ENCODE measurements at regions not wholly inside any gene's neighbourhood (a gene's known extent, or its start where the extent isn't known, plus 50 kb on each side); places are given as distances from the start of the nearest gene placed in this dataset.

GRCh38 chr22:44439356-44440223 lies 58.4 kb downstream of the RTL6 start:
- Histone ChIP-seq H3K4me1 (ENCODE audit: control insufficient read depth in 1 of 2, insufficient read depth in 2 of 2, low read length in 2 of 2) (peaks cover 14 to 19% of the 10 kb centered on the region in 2 experiments), H3K14ac (ENCODE audit: low read length) (no peak overlapping the region), H3K9me3 (ENCODE audit: insufficient read depth, low read depth, low read length) (no peaks in the 10 kb centered on the region), H3K27ac (ENCODE audit: low read depth, low read length) (no peak overlapping the region), H3K18ac (ENCODE audit: low read length) (no peak overlapping the region), H2BK5ac (ENCODE audit: low read depth, low read length, poor library complexity) (peak overlapping the region; percentile 32), H3K36me3 (ENCODE audit: control insufficient read depth in 1 of 2, insufficient read depth in 2 of 2, low read length in 2 of 2) (no peaks in the 10 kb centered on the region), H3K23ac (ENCODE audit: low read length) (no peak overlapping the region), H3K79me1 (ENCODE audit: low read length) (peaks cover 15% of the 10 kb centered on the region), H3K4me3 (ENCODE audit: low read depth, low read length) (no peak overlapping the region), H3K4ac (ENCODE audit: low read depth, low read length) (no peak overlapping the region), H2AK5ac (ENCODE audit: low read length) (no peak overlapping the region), H2BK12ac (ENCODE audit: low read length) (no peak overlapping the region), H2BK120ac (ENCODE audit: insufficient read depth, low read length, poor library complexity) (no peak overlapping the region), H3K79me2 (ENCODE audit: control insufficient read depth, insufficient read depth, low read length, poor library complexity) (peaks cover 1% of the 10 kb centered on the region), H4K8ac (ENCODE audit: low read depth, low read length) (no peak overlapping the region), H4K12ac (ENCODE audit: low read depth, low read length) (no peak overlapping the region), H3K9ac (ENCODE audit: low read length) (no peak overlapping the region), H3K27me3 (ENCODE audit: insufficient read depth, low read length) (no peaks in the 10 kb centered on the region), H4K91ac (ENCODE audit: low read depth, low read length) (peak overlapping the region; percentile 31), H3K4me2 (ENCODE audit: low read length) (no peak overlapping the region), H2AFZ (ENCODE audit: insufficient read depth, low read length, poor library complexity) (no peak overlapping the region)
- WGBS (ENCODE audit: extremely low coverage, insufficient coverage, insufficient read length), result no CpG with 5 or more reads among the region's 21 CpGs
- no peak for DNase-seq

GRCh38 chr22:44438481-44439131 lies 59.4 kb downstream of the RTL6 start:
- Histone ChIP-seq H3K27me3 (ENCODE audit: insufficient read depth, low read length) (no peaks in the 10 kb centered on the region), H2BK12ac (ENCODE audit: low read length) (no peak overlapping the region), H3K27ac (ENCODE audit: low read depth, low read length) (no peak overlapping the region), H3K23ac (ENCODE audit: low read length) (no peak overlapping the region), H3K18ac (ENCODE audit: low read length) (no peak overlapping the region), H3K36me3 (ENCODE audit: control insufficient read depth in 1 of 2, insufficient read depth in 2 of 2, low read length in 2 of 2) (no peaks in the 10 kb centered on the region), H2BK5ac (ENCODE audit: low read depth, low read length, poor library complexity) (no peak overlapping the region), H4K91ac (ENCODE audit: low read depth, low read length) (no peak overlapping the region), H3K4me1 (ENCODE audit: control insufficient read depth in 1 of 2, insufficient read depth in 2 of 2, low read length in 2 of 2) (peaks cover 12 to 16% of the 10 kb centered on the region in 2 experiments), H4K8ac (ENCODE audit: low read depth, low read length) (no peak overlapping the region), H4K12ac (ENCODE audit: low read depth, low read length) (no peak overlapping the region), H3K9me3 (ENCODE audit: insufficient read depth, low read depth, low read length) (no peaks in the 10 kb centered on the region), H3K4me3 (ENCODE audit: low read depth, low read length) (no peak overlapping the region), H2BK120ac (ENCODE audit: insufficient read depth, low read length, poor library complexity) (no peak overlapping the region), H3K4ac (ENCODE audit: low read depth, low read length) (no peak overlapping the region), H3K4me2 (ENCODE audit: low read length) (no peak overlapping the region), H3K14ac (ENCODE audit: low read length) (no peak overlapping the region), H2AK5ac (ENCODE audit: low read length) (no peak overlapping the region), H2AFZ (ENCODE audit: insufficient read depth, low read length, poor library complexity) (no peak overlapping the region), H3K79me2 (ENCODE audit: control insufficient read depth, insufficient read depth, low read length, poor library complexity) (peaks cover 1% of the 10 kb centered on the region), H3K79me1 (ENCODE audit: low read length) (peaks cover 15% of the 10 kb centered on the region), H3K9ac (ENCODE audit: low read length) (no peak overlapping the region)
- no peak for DNase-seq
- no CpG with 5 or more reads among the region's 20 CpGs for WGBS (ENCODE audit: extremely low coverage, insufficient coverage, insufficient read length)

GRCh38 chr22:44438056-44438455 lies 60.0 kb downstream of the RTL6 start:
- Histone ChIP-seq H3K4me1 (ENCODE audit: control insufficient read depth in 1 of 2, insufficient read depth in 2 of 2, low read length in 2 of 2) (peaks cover 10 to 15% of the 10 kb centered on the region in 2 experiments), H3K9me3 (ENCODE audit: insufficient read depth, low read depth, low read length) (no peaks in the 10 kb centered on the region), H4K12ac (ENCODE audit: low read depth, low read length) (no peak overlapping the region), H3K79me1 (ENCODE audit: low read length) (peaks cover 13% of the 10 kb centered on the region), H4K91ac (ENCODE audit: low read depth, low read length) (no peak overlapping the region), H2BK120ac (ENCODE audit: insufficient read depth, low read length, poor library complexity) (no peak overlapping the region), H3K23ac (ENCODE audit: low read length) (no peak overlapping the region), H2AFZ (ENCODE audit: insufficient read depth, low read length, poor library complexity) (no peak overlapping the region), H3K9ac (ENCODE audit: low read length) (no peak overlapping the region), H3K79me2 (ENCODE audit: control insufficient read depth, insufficient read depth, low read length, poor library complexity) (peaks cover under 1% of the 10 kb centered on the region), H3K4ac (ENCODE audit: low read depth, low read length) (no peak overlapping the region), H2AK5ac (ENCODE audit: low read length) (no peak overlapping the region), H3K4me2 (ENCODE audit: low read length) (no peak overlapping the region), H2BK5ac (ENCODE audit: low read depth, low read length, poor library complexity) (no peak overlapping the region), H3K27me3 (ENCODE audit: insufficient read depth, low read length) (no peaks in the 10 kb centered on the region), H3K14ac (ENCODE audit: low read length) (no peak overlapping the region), H4K8ac (ENCODE audit: low read depth, low read length) (no peak overlapping the region), H3K18ac (ENCODE audit: low read length) (no peak overlapping the region), H3K4me3 (ENCODE audit: low read depth, low read length) (no peak overlapping the region), H3K36me3 (ENCODE audit: control insufficient read depth in 1 of 2, insufficient read depth in 2 of 2, low read length in 2 of 2) (no peaks in the 10 kb centered on the region), H2BK12ac (ENCODE audit: low read length) (no peak overlapping the region), H3K27ac (ENCODE audit: low read depth, low read length) (no peak overlapping the region)
- whole genome bisulfite sequencing (ENCODE audit: extremely low coverage, insufficient coverage, insufficient read length), result no CpG with 5 or more reads among the region's 14 CpGs
- no peak for DNase-seq

GRCh38 chr22:44437216-44438055 lies 60.6 kb downstream of the RTL6 start:
- WGBS (ENCODE audit: extremely low coverage, insufficient coverage, insufficient read length), result no CpG with 5 or more reads among the region's 21 CpGs
- Histone ChIP-seq H4K8ac (ENCODE audit: low read depth, low read length) (no peak overlapping the region), H3K4ac (ENCODE audit: low read depth, low read length) (no peak overlapping the region), H2AK5ac (ENCODE audit: low read length) (no peak overlapping the region), H3K14ac (ENCODE audit: low read length) (no peak overlapping the region), H4K12ac (ENCODE audit: low read depth, low read length) (no peak overlapping the region), H3K27ac (ENCODE audit: low read depth, low read length) (no peak overlapping the region), H3K79me1 (ENCODE audit: low read length) (peaks cover 13% of the 10 kb centered on the region), H3K9me3 (ENCODE audit: insufficient read depth, low read depth, low read length) (no peaks in the 10 kb centered on the region), H2AFZ (ENCODE audit: insufficient read depth, low read length, poor library complexity) (no peak overlapping the region), H3K18ac (ENCODE audit: low read length) (no peak overlapping the region), H3K9ac (ENCODE audit: low read length) (no peak overlapping the region), H2BK120ac (ENCODE audit: insufficient read depth, low read length, poor library complexity) (no peak overlapping the region), H4K91ac (ENCODE audit: low read depth, low read length) (no peak overlapping the region), H3K4me2 (ENCODE audit: low read length) (no peak overlapping the region), H3K79me2 (ENCODE audit: control insufficient read depth, insufficient read depth, low read length, poor library complexity) (no peaks in the 10 kb centered on the region), H2BK12ac (ENCODE audit: low read length) (no peak overlapping the region), H3K23ac (ENCODE audit: low read length) (no peak overlapping the region), H3K4me1 (ENCODE audit: control insufficient read depth in 1 of 2, insufficient read depth in 2 of 2, low read length in 2 of 2) (peaks cover 10 to 15% of the 10 kb centered on the region in 2 experiments), H2BK5ac (ENCODE audit: low read depth, low read length, poor library complexity) (no peak overlapping the region), H3K4me3 (ENCODE audit: low read depth, low read length) (no peak overlapping the region), H3K27me3 (ENCODE audit: insufficient read depth, low read length) (no peaks in the 10 kb centered on the region), H3K36me3 (ENCODE audit: control insufficient read depth in 1 of 2, insufficient read depth in 2 of 2, low read length in 2 of 2) (no peaks in the 10 kb centered on the region)
- DNase-seq, result no peak

Data from trophoblast cell (in vitro differentiated cells and primary cell).